ENCODE measurements at regions not wholly inside any gene's neighbourhood (a gene's known extent, or its start where the extent isn't known, plus 50 kb on each side); places are given as distances from the start of the nearest gene placed in this dataset.
"Not testable (repeated sequence)": the region's sequence is repeated elsewhere in the genome, so short reads cannot be mapped to it uniquely, and the experiment has no call there.

DNA sequence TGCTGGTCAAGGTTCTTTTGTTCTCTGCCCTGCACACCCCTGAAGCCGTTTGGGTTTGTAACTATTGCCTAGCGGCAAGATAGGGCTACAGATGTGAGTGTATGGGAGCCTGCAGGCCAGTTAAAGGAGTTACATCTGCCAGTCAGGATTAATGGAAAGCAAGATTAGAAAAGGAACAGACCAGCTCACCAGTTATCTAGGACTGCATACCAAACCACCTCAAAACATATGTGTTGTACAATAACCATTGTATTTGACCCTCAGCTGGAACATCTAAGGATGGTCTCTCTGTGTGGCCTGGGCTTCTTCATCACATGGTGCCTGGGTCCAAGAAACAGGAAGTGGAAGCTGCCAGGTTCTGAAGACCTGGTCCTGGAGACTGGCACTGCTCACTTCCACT lies 52.5 kb upstream of the FBXO28 start:
- Histone ChIP-seq H3K27me3 (replicated peaks; ENCODE audit: control insufficient read depth, insufficient read depth, low read length) (no peaks in the 10 kb centered on the region), H3K9me3 (ENCODE audit: control insufficient read depth, low read length) (peaks cover 5% of the 10 kb centered on the region), H3K4me3 (ENCODE audit: low read length) (no peak overlapping the region), H3K9ac (ENCODE audit: low read length) (no peak overlapping the region), H3K36me3 (ENCODE audit: control insufficient read depth, insufficient read depth, low read length, severe bottlenecking) (no peaks in the 10 kb centered on the region), H3K4me1 (ENCODE audit: control insufficient read depth, insufficient read depth, low read length) (peaks cover 13% of the 10 kb centered on the region)
- DNase-seq (ENCODE audit: low read depth), result no peak

DNA sequence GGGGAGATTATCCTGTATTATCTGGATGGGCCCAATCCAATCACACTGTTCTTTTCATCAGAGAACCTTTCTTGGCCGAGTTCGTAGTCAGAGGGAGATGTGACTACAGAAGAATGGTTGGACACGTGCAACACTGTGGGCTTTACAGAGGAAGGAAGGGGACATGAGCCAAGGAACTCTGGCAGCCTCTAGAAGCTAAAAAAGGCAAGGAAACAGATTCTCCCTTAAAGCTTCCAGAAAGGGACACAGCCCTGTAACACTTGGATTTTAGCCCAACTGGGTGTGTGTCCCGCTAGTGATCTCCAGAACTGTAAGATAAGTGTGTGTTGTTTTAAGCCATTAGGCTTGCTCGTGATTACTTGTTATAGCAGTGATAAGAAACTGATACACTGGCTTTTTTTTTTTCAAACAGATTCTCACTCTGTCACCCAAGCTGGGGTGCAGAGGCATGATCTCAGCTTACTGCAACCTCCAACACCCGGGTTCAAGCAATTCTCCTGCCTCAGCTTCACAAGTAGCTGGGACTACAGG lies 53.9 kb upstream of the FBXO28 start:
- Histone ChIP-seq H3K27me3 (replicated peaks; ENCODE audit: control insufficient read depth, insufficient read depth, low read length) (no peaks in the 10 kb centered on the region), H3K9me3 (ENCODE audit: control insufficient read depth, low read length) (peaks cover 5% of the 10 kb centered on the region), H3K4me1 (ENCODE audit: control insufficient read depth, insufficient read depth, low read length) (peaks cover 13% of the 10 kb centered on the region), H3K9ac (ENCODE audit: low read length) (no peak overlapping the region), H3K4me3 (ENCODE audit: low read length) (no peak overlapping the region), H3K36me3 (ENCODE audit: control insufficient read depth, insufficient read depth, low read length, severe bottlenecking) (no peaks in the 10 kb centered on the region)
- DNase-seq (ENCODE audit: low read depth), result no peak

DNA sequence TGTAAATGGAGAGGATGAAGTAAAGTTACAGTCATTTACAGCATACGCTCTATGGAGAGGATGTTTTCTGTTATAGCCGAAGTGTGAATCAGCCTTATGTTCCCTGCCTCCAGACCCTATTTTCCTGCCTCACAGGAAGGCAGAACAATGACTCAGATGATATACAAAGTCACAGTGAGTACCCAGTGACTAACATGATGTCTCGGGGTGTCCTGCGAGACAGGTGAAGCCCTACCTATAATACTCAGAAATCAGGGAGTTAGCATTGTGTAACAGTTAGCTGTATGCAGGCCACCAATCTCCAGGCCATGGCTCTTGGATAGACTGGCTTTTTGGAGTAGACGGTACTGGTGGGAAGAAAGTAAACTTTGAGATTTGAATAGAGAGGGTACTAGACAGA lies 55.6 kb upstream of the FBXO28 start:
- H3K4me1 ChIP-seq (ENCODE audit: control insufficient read depth, insufficient read depth, low read length), result peaks cover 10% of the 10 kb centered on the region
- no peak overlapping the region for H3K9ac ChIP-seq (ENCODE audit: low read length)
- no peaks in the 10 kb centered on the region for H3K27me3 ChIP-seq (replicated peaks; ENCODE audit: control insufficient read depth, insufficient read depth, low read length)
- H3K36me3 ChIP-seq (ENCODE audit: control insufficient read depth, insufficient read depth, low read length, severe bottlenecking), result no peaks in the 10 kb centered on the region
- DNase-seq (ENCODE audit: low read depth), result no peak
- H3K4me3 ChIP-seq (ENCODE audit: low read length), result no peak overlapping the region
- peaks cover 5% of the 10 kb centered on the region for H3K9me3 ChIP-seq (ENCODE audit: control insufficient read depth, low read length)

DNA sequence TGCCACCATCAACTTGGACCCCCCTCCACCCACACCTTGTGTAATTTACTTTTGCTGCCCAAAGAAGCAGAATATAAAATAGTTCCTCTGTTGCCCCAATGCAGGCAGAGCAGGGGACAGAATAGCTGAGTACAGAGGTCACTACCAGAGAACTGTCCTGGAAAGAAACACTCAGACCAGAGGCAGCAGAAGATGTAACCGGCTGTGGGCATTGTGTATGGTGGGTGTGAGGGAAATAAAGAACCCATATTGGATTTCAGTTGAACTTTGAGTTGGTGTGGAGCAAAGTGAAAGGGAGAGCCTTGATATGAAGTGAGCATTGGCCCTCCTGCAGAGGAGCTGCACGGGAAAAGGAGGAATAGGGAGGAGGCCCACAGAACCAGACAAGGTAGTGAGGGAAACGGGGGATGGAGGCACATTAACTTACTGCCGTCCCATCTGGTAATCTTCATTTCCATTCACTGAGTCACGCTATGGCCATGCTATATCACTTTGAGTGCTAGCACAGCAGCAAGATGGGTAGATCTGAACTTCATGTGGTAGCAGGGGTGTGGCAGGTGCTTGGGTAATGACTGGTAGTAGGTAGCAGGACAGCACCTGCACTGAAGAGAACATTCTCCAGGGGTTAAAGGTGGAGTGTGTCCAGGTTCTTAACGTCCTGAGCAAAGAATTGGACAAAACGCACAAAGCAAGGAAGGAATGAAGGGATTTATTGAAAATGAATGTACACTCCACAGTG lies 56.3 kb upstream of the FBXO28 start:
- Histone ChIP-seq H3K36me3 (ENCODE audit: control insufficient read depth, insufficient read depth, low read length, severe bottlenecking) (no peaks in the 10 kb centered on the region), H3K27me3 (replicated peaks; ENCODE audit: control insufficient read depth, insufficient read depth, low read length) (no peaks in the 10 kb centered on the region), H3K9me3 (ENCODE audit: control insufficient read depth, low read length) (peaks cover 5% of the 10 kb centered on the region), H3K4me1 (ENCODE audit: control insufficient read depth, insufficient read depth, low read length) (peaks cover 10% of the 10 kb centered on the region), H3K4me3 (ENCODE audit: low read length) (no peak overlapping the region), H3K9ac (ENCODE audit: low read length) (no peak overlapping the region)
- no peak for DNase-seq (ENCODE audit: low read depth)

DNA sequence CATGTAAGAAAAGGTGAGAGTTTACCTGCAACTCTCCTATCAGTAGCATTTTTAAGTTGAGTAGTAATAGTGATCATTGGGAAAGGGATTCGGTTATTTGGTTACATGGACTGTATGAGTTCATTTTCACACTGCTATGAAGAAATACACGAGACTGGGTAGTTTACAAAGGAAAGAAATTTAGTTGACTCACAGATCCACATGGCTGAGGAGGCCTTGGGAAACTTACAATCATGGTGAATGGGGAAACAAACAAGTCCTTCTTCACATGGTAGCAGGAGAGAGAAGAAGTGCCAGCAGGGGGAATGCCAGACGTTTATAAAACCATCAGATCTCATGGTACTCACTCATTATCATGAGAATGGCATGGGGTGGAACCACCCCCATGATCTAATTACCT lies 59.3 kb upstream of the FBXO28 start:
- Histone ChIP-seq H3K27me3 (replicated peaks; ENCODE audit: control insufficient read depth, insufficient read depth, low read length) (no peaks in the 10 kb centered on the region), H3K4me3 (ENCODE audit: low read length) (no peak overlapping the region), H3K9ac (ENCODE audit: low read length) (no peak overlapping the region), H3K4me1 (ENCODE audit: control insufficient read depth, insufficient read depth, low read length) (peaks cover 13% of the 10 kb centered on the region), H3K9me3 (ENCODE audit: control insufficient read depth, low read length) (no peaks in the 10 kb centered on the region), H3K36me3 (ENCODE audit: control insufficient read depth, insufficient read depth, low read length, severe bottlenecking) (no peaks in the 10 kb centered on the region)
- no peak for DNase-seq (ENCODE audit: low read depth)

DNA sequence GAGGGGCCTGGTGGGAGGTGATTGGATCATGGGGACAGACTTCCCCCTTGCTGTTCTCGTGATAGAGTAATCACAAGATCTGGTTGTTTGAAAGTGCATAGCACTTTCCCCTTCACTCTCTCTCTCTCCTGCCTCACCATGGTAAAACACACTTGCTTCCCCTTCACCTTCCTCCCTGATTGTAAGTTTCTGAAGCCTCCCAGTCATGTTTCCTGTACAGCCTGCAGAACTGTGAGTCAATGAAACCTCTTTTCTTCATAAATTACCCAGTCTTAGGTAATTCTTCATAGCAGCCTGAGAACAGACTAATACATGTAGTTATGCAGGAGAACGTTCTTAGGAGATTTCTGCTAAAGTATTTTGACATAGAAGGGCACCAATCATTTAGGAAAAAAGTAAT lies 59.9 kb upstream of the FBXO28 start:
- Histone ChIP-seq H3K9ac (ENCODE audit: low read length) (no peak overlapping the region), H3K4me3 (ENCODE audit: low read length) (no peak overlapping the region), H3K36me3 (ENCODE audit: control insufficient read depth, insufficient read depth, low read length, severe bottlenecking) (no peaks in the 10 kb centered on the region), H3K4me1 (ENCODE audit: control insufficient read depth, insufficient read depth, low read length) (peaks cover 13% of the 10 kb centered on the region), H3K27me3 (replicated peaks; ENCODE audit: control insufficient read depth, insufficient read depth, low read length) (no peaks in the 10 kb centered on the region), H3K9me3 (ENCODE audit: control insufficient read depth, low read length) (no peaks in the 10 kb centered on the region)
- DNase-seq (ENCODE audit: low read depth), result no peak

DNA sequence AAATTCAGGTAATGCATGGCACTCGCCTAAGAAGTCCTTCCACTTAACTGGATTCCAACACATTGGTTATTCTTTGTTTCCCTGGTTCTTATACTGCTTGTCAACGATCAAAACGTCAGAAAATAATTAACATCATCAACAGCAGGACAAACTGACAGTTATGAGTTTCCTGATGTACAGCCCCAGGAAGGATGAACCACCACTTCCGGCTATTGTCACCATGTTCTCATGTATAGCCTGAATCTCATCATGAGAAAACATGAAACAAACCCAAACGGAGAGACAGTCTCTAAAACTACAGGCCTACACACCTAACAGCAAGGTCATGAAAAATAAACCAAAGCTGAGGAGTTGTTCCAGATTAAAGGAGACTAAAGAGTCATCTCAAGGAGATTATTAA lies 60.5 kb upstream of the FBXO28 start:
- H3K27me3 ChIP-seq (replicated peaks; ENCODE audit: control insufficient read depth, insufficient read depth, low read length), result no peaks in the 10 kb centered on the region
- no peak for DNase-seq (ENCODE audit: low read depth)
- H3K9me3 ChIP-seq (ENCODE audit: control insufficient read depth, low read length), result no peaks in the 10 kb centered on the region
- no peak overlapping the region for H3K9ac ChIP-seq (ENCODE audit: low read length)
- no peak overlapping the region for H3K4me3 ChIP-seq (ENCODE audit: low read length)
- H3K36me3 ChIP-seq (ENCODE audit: control insufficient read depth, insufficient read depth, low read length, severe bottlenecking), result no peaks in the 10 kb centered on the region
- peaks cover 13% of the 10 kb centered on the region for H3K4me1 ChIP-seq (ENCODE audit: control insufficient read depth, insufficient read depth, low read length)

DNA sequence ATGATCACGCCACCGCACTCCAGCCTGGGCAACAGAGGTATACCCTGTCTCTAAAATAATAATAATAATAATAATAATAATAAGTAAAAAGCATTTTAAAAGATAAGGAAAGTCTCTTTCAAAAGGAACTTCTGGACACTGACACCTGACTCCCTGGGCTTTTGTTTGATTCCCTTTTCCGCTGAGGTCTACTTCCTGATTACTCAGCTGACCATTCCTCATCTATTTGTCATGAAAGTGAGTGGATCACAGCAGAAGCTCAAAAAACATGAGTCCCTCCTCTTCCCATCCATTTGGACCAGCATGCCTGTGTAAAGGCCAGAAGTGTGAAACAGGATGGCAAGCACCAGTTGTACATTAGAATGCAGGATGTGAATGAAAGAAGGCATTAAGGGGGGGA lies 61.1 kb upstream of the FBXO28 start:
- DNase-seq (ENCODE audit: low read depth), result no peak
- Histone ChIP-seq H3K9ac (ENCODE audit: low read length) (no peak overlapping the region), H3K27me3 (replicated peaks; ENCODE audit: control insufficient read depth, insufficient read depth, low read length) (no peaks in the 10 kb centered on the region)

DNA sequence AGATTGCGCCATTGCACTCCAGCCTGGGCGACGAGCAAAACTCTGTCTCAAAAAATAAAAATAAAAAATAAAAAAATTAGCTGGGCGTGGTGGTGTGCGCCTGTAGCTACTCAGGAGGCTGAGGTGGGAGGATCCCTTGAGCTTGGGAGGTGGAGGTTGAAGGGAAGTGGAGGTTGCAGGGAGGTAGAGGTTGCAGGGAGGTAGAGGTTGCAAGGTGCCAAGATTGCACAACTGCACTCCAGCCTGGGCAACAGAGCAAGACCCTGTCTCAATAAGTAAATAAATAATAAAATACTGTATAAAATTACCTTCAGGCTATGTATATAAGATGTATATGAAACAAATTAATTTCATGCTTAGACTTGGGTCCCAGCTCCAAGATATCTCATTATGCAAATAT lies 62.1 kb upstream of the FBXO28 start:
- DNase-seq (ENCODE audit: low read depth); H3K9ac ChIP-seq (ENCODE audit: low read length); H3K9me3 ChIP-seq (ENCODE audit: control insufficient read depth, low read length); H3K27me3 ChIP-seq (replicated peaks; ENCODE audit: control insufficient read depth, insufficient read depth, low read length); H3K4me3 ChIP-seq (ENCODE audit: low read length); H3K4me1 ChIP-seq (ENCODE audit: control insufficient read depth, insufficient read depth, low read length); H3K36me3 ChIP-seq (ENCODE audit: control insufficient read depth, insufficient read depth, low read length, severe bottlenecking): not testable (repeated sequence)

More for the DNA sequence above, 61.1 kb upstream of the FBXO28 start:
- Histone ChIP-seq H3K4me3 (ENCODE audit: low read length) (no peak overlapping the region), H3K9me3 (ENCODE audit: control insufficient read depth, low read length) (no peaks in the 10 kb centered on the region), H3K36me3 (ENCODE audit: control insufficient read depth, insufficient read depth, low read length, severe bottlenecking) (no peaks in the 10 kb centered on the region), H3K4me1 (ENCODE audit: control insufficient read depth, insufficient read depth, low read length) (peaks cover 12% of the 10 kb centered on the region)

DNA sequence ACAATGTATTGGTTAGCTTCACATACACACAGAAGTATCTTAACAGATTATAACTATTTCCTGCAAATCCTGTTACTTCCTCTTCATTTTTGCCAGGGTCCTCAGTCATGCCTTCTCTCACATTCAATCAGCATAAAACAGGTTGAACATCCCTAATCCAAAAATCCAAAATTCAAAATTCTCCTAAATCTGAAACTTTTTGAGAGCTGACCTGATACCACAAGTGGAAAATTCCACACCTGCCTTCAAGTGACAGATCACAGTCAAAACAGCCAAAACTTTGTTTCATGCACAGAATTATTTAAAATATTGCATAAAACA lies 62.9 kb upstream of the FBXO28 start:
- Histone ChIP-seq H3K27me3 (replicated peaks; ENCODE audit: control insufficient read depth, insufficient read depth, low read length) (no peaks in the 10 kb centered on the region), H3K4me3 (ENCODE audit: low read length) (no peak overlapping the region), H3K9me3 (ENCODE audit: control insufficient read depth, low read length) (no peaks in the 10 kb centered on the region), H3K9ac (ENCODE audit: low read length) (no peak overlapping the region), H3K4me1 (ENCODE audit: control insufficient read depth, insufficient read depth, low read length) (peaks cover 3% of the 10 kb centered on the region), H3K36me3 (ENCODE audit: control insufficient read depth, insufficient read depth, low read length, severe bottlenecking) (no peaks in the 10 kb centered on the region)
- no peak for DNase-seq (ENCODE audit: low read depth)

DNA sequence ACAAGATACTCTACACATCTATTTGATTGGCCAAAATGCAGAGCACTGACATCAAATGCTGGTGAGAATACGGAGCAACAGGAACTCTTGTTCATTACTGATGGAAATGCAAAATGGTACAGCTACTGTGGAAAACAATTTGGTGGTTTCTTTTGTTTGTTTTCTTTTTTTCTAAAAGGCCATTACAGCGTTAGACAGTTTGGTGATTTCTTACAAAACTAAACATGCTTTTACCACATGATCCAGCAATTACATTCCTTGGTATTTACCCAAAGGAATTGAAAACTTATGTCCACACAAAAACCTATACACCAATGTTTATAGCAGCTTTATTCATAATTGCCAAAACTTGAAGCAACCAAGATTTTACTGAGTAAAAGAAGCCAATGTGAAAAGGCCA lies 66.4 kb upstream of the FBXO28 start:
- H3K4me3 ChIP-seq (ENCODE audit: low read length), result no peak overlapping the region
- H3K27me3 ChIP-seq (replicated peaks; ENCODE audit: control insufficient read depth, insufficient read depth, low read length), result no peaks in the 10 kb centered on the region
- no peaks in the 10 kb centered on the region for H3K9me3 ChIP-seq (ENCODE audit: control insufficient read depth, low read length)
- no peaks in the 10 kb centered on the region for H3K36me3 ChIP-seq (ENCODE audit: control insufficient read depth, insufficient read depth, low read length, severe bottlenecking)
- H3K4me1 ChIP-seq (ENCODE audit: control insufficient read depth, insufficient read depth, low read length), result peaks cover 3% of the 10 kb centered on the region
- H3K9ac ChIP-seq (ENCODE audit: low read length), result no peak overlapping the region
- peak; percentile 49 for DNase-seq (ENCODE audit: low read depth)

DNA sequence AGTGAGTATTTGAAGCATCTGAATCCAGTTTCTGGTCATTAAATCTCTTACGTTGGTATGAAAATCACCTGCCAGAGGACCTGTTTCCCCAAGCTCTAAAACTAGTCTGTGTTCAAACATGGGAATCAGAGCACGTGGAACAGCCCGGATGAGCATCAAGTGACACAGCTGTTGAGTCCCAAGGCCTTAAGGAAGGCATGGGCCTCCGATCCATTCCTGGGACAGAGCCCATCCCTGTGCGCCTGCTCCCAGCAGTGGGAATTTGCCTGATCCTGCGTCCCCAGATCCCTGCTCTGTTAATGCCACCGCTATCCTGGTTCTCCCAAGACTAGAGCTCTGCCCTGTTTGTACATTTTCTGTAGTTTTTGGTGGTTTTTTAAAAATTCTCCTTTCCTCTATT lies 68.4 kb upstream of the FBXO28 start:
- Histone ChIP-seq H3K36me3 (ENCODE audit: control insufficient read depth, insufficient read depth, low read length, severe bottlenecking) (no peaks in the 10 kb centered on the region), H3K27me3 (replicated peaks; ENCODE audit: control insufficient read depth, insufficient read depth, low read length) (peaks cover 3% of the 10 kb centered on the region), H3K9ac (ENCODE audit: low read length) (no peak overlapping the region), H3K9me3 (ENCODE audit: control insufficient read depth, low read length) (no peaks in the 10 kb centered on the region), H3K4me3 (ENCODE audit: low read length) (no peak overlapping the region), H3K4me1 (ENCODE audit: control insufficient read depth, insufficient read depth, low read length) (peaks cover under 1% of the 10 kb centered on the region)
- DNase-seq (ENCODE audit: low read depth), result no peak

Measured in adipocyte (in vitro differentiated cells).